Prostate gland (tissue), 2 donors: ENCODE measurements at regions not wholly inside any gene's neighbourhood (a gene's known extent, or its start where the extent isn't known, plus 50 kb on each side); places are given as distances from the start of the nearest gene placed in this dataset.

Experiments
- CTCF ChIP-seq, 4 experiments: fragments of 200-600 bp in 2 of 4; fragments of 450-650 bp in 2 of 4; sonication (generic) in 2 of 4; IDR thresholded peaks; 1 replicate in 3 of 4; 2 replicates in 1 of 4; pipeline ENCODE4 v1.5.1; 2016 to 2019; ENCODE audit warnings: antibody characterized with exemption in 4 of 4, mild to moderate bottlenecking in 2 of 4, moderate library complexity in 2 of 4
- POLR2A ChIP-seq: fragments of 450-650 bp; IDR thresholded peaks from one replicate; pipeline ENCODE4 v1.6.1; 2016; ENCODE audit warnings: antibody characterized with exemption, mild to moderate bottlenecking

- no peak for TF ChIP-seq CTCF (IDR thresholded peaks at IDR 0.05)
- TF ChIP-seq POLR2A, result no peak
These were observed 306.5 kb upstream of the RPS23 start for GRCh38 chr5:82584631-82585030.
